HepG2 (cell line): ENCODE measurements at regions not wholly inside any gene's neighbourhood (a gene's known extent, or its start where the extent isn't known, plus 50 kb on each side); places are given as distances from the start of the nearest gene placed in this dataset.
A peak's percentile ranks its signal among the peaks of the same experiment; 100 is the strongest.

Source experiments
- ATAC-seq: fragments of 200-7000 bp; cut with Tn5 transposase; 3 replicates; pipeline ENCODE4 v1.9.1; 2020; ENCODE audit warnings: mild to moderate bottlenecking, moderate library complexity
- BruUV-seq: library from RNA; stranded (reverse); fragments of 400-500 nt; replicated peaks from 2 replicates; lab custom pipeline; 2021; lab: Mats Ljungman, UMichigan
- CTCF ChIA-PET: fragments of 300-600 bp; formaldehyde crosslinking; extraction: SDS; loops from one replicate; lab custom pipeline; 2021; ENCODE audit warnings: low total read pairs, inconsistent platforms, low intra/inter-chr PET ratio; lab: Yijun Ruan, JAX
- POLR2A ChIA-PET: fragments of 350-600 bp; sonication (Branson Sonifier 250); formaldehyde crosslinking; loops from one replicate; lab custom pipeline; 2020; ENCODE audit warnings: antibody characterized with exemption, inconsistent platforms; lab: Yijun Ruan, JAX
- DNase-seq: peaks from one replicate; pipeline ENCODE4 v3.0.0-alpha.2; 2015; ENCODE audit warnings: low spot score
- FAIRE-seq: peaks from 3 replicates; lab custom pipeline; 2011; peaks lifted over from hg19 to GRCh38; lab: Jason Lieb, UNC
- H2AFZ ChIP-seq: one replicate; pipeline ENCODE4 v1.6.1; 2011; ENCODE audit warnings: low read length, inconsistent platforms
- H3K27ac ChIP-seq: fragments of 300-600 bp; 3 replicates; pipeline ENCODE4 v1.8.0; 2011; ENCODE audit warnings: mixed run types, mild to moderate bottlenecking, mixed read lengths, low read length, inconsistent platforms; ENCODE audit not compliant: insufficient read depth; ENCODE audit errors: extremely low read length
- H3K27me3 ChIP-seq, 2 experiments: fragments of 200-600 bp in 1 of 2; 2 replicates in 1 of 2; 3 replicates in 1 of 2; pipeline versions ENCODE4 v1.6.0 to v1.8.0; 2011; ENCODE audit warnings: low read length in 2 of 2, mild to moderate bottlenecking in 2 of 2, moderate library complexity in 2 of 2, inconsistent platforms in 1 of 2; ENCODE audit not compliant: insufficient read depth in 2 of 2, control insufficient read depth in 1 of 2
- H3K36me3 ChIP-seq, 2 experiments: fragments of 200-600 bp in 1 of 2; replicated peaks in 1 of 2; 2 replicates in 1 of 2; 3 replicates in 1 of 2; pipeline versions ENCODE4 v1.5.1 to v1.8.0; 2011; ENCODE audit warnings: low read length in 2 of 2, inconsistent platforms in 1 of 2; ENCODE audit not compliant: insufficient read depth in 2 of 2, control insufficient read depth in 1 of 2
- H3K4me1 ChIP-seq: 2 replicates; pipeline ENCODE4 v1.5.1; 2012; ENCODE audit warnings: low read length, inconsistent platforms; ENCODE audit not compliant: insufficient read depth
- H3K4me2 ChIP-seq: 2 replicates; pipeline ENCODE4 v1.6.0; 2011; ENCODE audit warnings: low read depth, low read length, inconsistent platforms
- H3K4me3 ChIP-seq, 3 experiments: fragments of 200-600 bp in 1 of 3; sonication (generic), shearing (Covaris generic) in 1 of 3; replicated peaks in 1 of 3; 2 replicates each; pipeline ENCODE4 v1.5.1; 2011 to 2016; ENCODE audit warnings: low read length in 3 of 3, inconsistent platforms in 2 of 3, low read depth in 2 of 3, mild to moderate bottlenecking in 2 of 3, control low read depth in 1 of 3, mixed read lengths in 1 of 3; ENCODE audit not compliant: insufficient read depth in 1 of 3
- H3K79me2 ChIP-seq: one replicate; pipeline ENCODE4 v1.6.1; 2011; ENCODE audit warnings: low read length, inconsistent platforms; ENCODE audit not compliant: insufficient read depth
- H3K9ac ChIP-seq: 2 replicates; pipeline ENCODE4 v1.6.0; 2011; ENCODE audit warnings: mild to moderate bottlenecking, low read depth, low read length, inconsistent platforms; ENCODE audit not compliant: insufficient read depth
- H3K9me3 ChIP-seq: 2 replicates; pipeline ENCODE4 v1.5.1; 2012; ENCODE audit warnings: mild to moderate bottlenecking, low read length
- H4K20me1 ChIP-seq: 2 replicates; pipeline ENCODE4 v1.6.0; 2011; ENCODE audit warnings: inconsistent platforms, mild to moderate bottlenecking, low read length, moderate library complexity; ENCODE audit not compliant: insufficient read depth
- ATM ChIP-seq: fragments of 450-650 bp; IDR thresholded peaks from 2 replicates; pipeline ENCODE4 v1.7.1; 2017; ENCODE audit warnings: mild to moderate bottlenecking, borderline replicate concordance
- CCDC6 ChIP-seq: sonication (generic); formaldehyde crosslinking; IDR thresholded peaks from 2 replicates; pipeline ENCODE4 v1.8.1; 2022; ENCODE audit warnings: mild to moderate bottlenecking, missing genetic modification reagents, moderate library complexity
- ETV6 ChIP-seq: sonication (generic); formaldehyde crosslinking; conservative IDR thresholded peaks from 2 replicates; pipeline ENCODE4 v1.4.0; 2020; ENCODE audit warnings: missing genetic modification reagents
- JUN ChIP-seq: sonication (generic); formaldehyde crosslinking; IDR thresholded peaks from 2 replicates; pipeline ENCODE4 v1.4.0; 2020; ENCODE audit warnings: mild to moderate bottlenecking, missing genetic modification reagents
- TAF1 ChIP-seq: sonication (generic); formaldehyde crosslinking; IDR thresholded peaks from 2 replicates; pipeline ENCODE4 v1.4.0; 2020; ENCODE audit warnings: missing genetic modification reagents
- ZBTB40 ChIP-seq, 2 experiments: fragments of 450-650 bp in 1 of 2; sonication (generic) in 1 of 2; formaldehyde crosslinking in 1 of 2; IDR thresholded peaks; 2 replicates each; pipeline versions ENCODE4 v1.6.1 to v1.8.0; 2016 to 2022; ENCODE audit warnings: antibody characterized with exemption in 1 of 2, mild to moderate bottlenecking in 1 of 2, missing genetic modification reagents in 1 of 2
- ZNF562 ChIP-seq: sonication (generic); formaldehyde crosslinking; IDR thresholded peaks from 2 replicates; pipeline ENCODE4 v1.8.0; 2022; ENCODE audit warnings: missing genetic modification reagents, borderline replicate concordance
- WGBS: methylation state at CpG from one replicate; pipeline ENCODE4 v1.1.6; 2017; ENCODE audit warnings: low lambda C conversion rate; 5-methylcytosine and 5-hydroxymethylcytosine counted together
- in situ Hi-C: cut with HindIII; loops from 2 replicates; pipeline ENCODE4 v1.10.0; 2017; ENCODE audit warnings: low pct_unique_long_range_greater_than_20kb; ENCODE audit not compliant: extremely low pct_ligation_motif_present
- intact Hi-C: fragments of 100-400 bp; cut with micrococcal nuclease; formaldehyde crosslinking; loops from one replicate; pipeline ENCODE4 v1.10.0; 2022; ENCODE audit not compliant: unreplicated experiment

GRCh38 chr2:41907771-41908207, 140.0 kb upstream of the PKDCC start:
- Histone ChIP-seq H3K4me2 (no peak overlapping the region), H3K4me1 (no peaks in the 10 kb centered on the region), H3K27ac (no peak overlapping the region), H4K20me1 (no peaks in the 10 kb centered on the region), H2AFZ (no peak overlapping the region), H3K4me3 (no peak overlapping the region), H3K27me3 (peaks cover 0 to 2% of the 10 kb centered on the region in 2 experiments; a peak in 3 of 5 replicates), H3K9ac (no peak overlapping the region), H3K36me3 (no peaks in the 10 kb centered on the region), H3K79me2 (no peaks in the 10 kb centered on the region), H3K9me3 (no peaks in the 10 kb centered on the region)
- 11% methylated on average over 4 of the region's 4 CpGs for WGBS
- POLR2A ChIA-PET: no interaction called here
- FAIRE-seq (no peak), ATAC-seq (peak; percentile 37; the same call in 1 of the 3 replicates), DNase-seq (no peak)
- CTCF ChIA-PET: no interaction called here
- intact Hi-C loops: no loop called here
- in situ Hi-C loops: no loop called here
- BruUV-seq: no TSS peak
- TF ChIP-seq TAF1 (no peak), ZNF562 (CRISPR knock-in tag) (no peak), ATM (no peak), JUN (CRISPR knock-in tag) (no peak), ZBTB40 (IDR thresholded peaks at IDR 0.05) (no peak), ZBTB40 (CRISPR knock-in tag; IDR thresholded peaks at IDR 0.05) (no peak), ETV6 (CRISPR knock-in tag) (no peak), CCDC6 (no peak)
